GM12874 (cell line): ENCODE measurements at regions not wholly inside any gene's neighbourhood (a gene's known extent, or its start where the extent isn't known, plus 50 kb on each side); places are given as distances from the start of the nearest gene placed in this dataset.

Experiments used
- CTCF ChIP-seq: IDR thresholded peaks from 2 replicates; pipeline ENCODE4 v1.5.1; 2011; ENCODE audit warnings: low read depth, mild to moderate bottlenecking, control low read depth, low read length, moderate library complexity; ENCODE audit not compliant: insufficient read depth

GRCh38 chr16:58832386-58832895 lies 98.3 kb upstream of the GOT2 start:
- no peak for TF ChIP-seq CTCF

GRCh38 chr16:58831386-58831785 lies 97.3 kb upstream of the GOT2 start:
- no peak for TF ChIP-seq CTCF

- no peak for TF ChIP-seq CTCF
Observed at GRCh38 chr16:58828901-58829545, 94.9 kb upstream of the GOT2 start.

- TF ChIP-seq CTCF, result no peak
Observed at GRCh38 chr16:58824201-58824600, 90.1 kb upstream of the GOT2 start.

DNA sequence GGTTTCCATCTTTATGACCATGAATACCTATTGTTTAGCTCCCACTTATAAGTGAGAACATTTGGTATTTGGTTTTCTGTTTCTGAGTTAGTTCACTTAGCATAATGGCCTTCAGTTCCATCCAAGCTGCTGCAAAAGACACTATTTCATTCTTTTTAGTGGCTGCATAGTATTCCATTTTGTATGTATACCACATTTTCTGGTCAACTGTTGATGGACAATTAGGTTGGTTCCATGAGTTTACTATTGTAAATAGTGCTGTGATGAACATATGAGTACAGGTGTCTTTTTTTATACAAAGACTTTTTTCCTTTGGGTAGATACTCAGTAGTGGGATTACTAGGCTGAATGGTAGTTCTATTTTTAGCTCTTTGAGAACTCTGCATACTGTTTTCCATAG lies 87.8 kb upstream of the GOT2 start:
- TF ChIP-seq CTCF, result no peak

- no peak for TF ChIP-seq CTCF
Observed at GRCh38 chr16:58820411-58820810, 86.3 kb upstream of the GOT2 start.

DNA sequence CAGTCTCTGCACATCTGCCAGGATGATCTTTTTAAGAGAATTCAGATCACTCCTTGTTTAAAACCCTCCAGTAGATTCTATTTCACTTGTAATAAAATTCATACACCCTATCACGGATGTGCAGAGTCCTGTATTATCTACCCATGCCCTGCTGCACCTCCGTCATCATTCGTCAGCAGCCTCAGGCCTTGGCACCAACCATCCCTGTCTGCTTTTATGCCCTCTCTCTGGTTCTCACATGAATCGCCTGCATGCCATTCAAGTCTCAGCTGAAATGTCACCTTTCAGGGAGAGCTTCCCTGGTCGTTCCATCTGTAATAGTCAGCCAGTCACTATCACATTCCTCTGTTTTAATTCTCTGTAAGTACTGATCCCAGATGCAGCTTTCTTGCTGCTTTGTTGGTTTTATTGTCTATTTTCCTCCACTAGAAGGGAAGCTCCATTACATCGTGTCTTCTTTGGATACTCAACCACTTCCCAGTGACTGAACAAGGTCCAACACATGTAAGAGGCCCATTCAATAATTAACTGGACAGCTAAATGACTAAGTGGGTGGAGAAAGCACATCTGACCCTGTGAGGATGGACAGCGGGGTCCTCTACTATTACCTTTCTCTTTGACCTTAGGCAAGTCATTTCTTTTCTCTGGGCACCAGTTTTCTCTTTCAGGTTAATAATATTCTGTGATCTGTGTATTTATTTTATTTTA lies 81.2 kb upstream of the GOT2 start:
- TF ChIP-seq CTCF, result no peak
